ENCODE measurements at regions not wholly inside any gene's neighbourhood (a gene's known extent, or its start where the extent isn't known, plus 50 kb on each side); places are given as distances from the start of the nearest gene placed in this dataset.

- H3K4me3 ChIP-seq (ENCODE audit: low read depth, low read length): no peak overlapping the region
- TF ChIP-seq MYC (IDR thresholded peaks at IDR 0.05; ENCODE audit: low read depth, low read length): no peak
- TF ChIP-seq POLR2A (IDR thresholded peaks at IDR 0.05; ENCODE audit: extremely low read depth, insufficient read length): no peak
- TF ChIP-seq MAX (IDR thresholded peaks at IDR 0.05; ENCODE audit: low read depth, low read length): peak; percentile 55; the same call in 1 of the 2 replicates
- TF ChIP-seq CTCF (IDR thresholded peaks at IDR 0.05; ENCODE audit: low read depth, low read length): no peak
- DNase-seq (ENCODE audit: low read depth): peak; percentile 37
Measured at GRCh38 chr20:6269168-6269873, 146.5 kb upstream of the FERMT1 start.

GRCh38 chr20:6265204-6265904, 142.5 kb upstream of the FERMT1 start:
- DNase-seq (ENCODE audit: low read depth): peak; percentile 82
- peak overlapping the region; percentile 14 for H3K4me3 ChIP-seq (ENCODE audit: low read depth, low read length)
- TF ChIP-seq POLR2A (IDR thresholded peaks at IDR 0.05; ENCODE audit: extremely low read depth, insufficient read length) (no peak), MYC (IDR thresholded peaks at IDR 0.05; ENCODE audit: low read depth, low read length) (peak; percentile 60), MAX (IDR thresholded peaks at IDR 0.05; ENCODE audit: low read depth, low read length) (0 out of 2 replicates have a peak, but pooled peaks have one; percentile 22), CTCF (IDR thresholded peaks at IDR 0.05; ENCODE audit: low read depth, low read length) (peak; percentile 61)

- DNase-seq (ENCODE audit: low read depth): no peak
- TF ChIP-seq POLR2A (IDR thresholded peaks at IDR 0.05; ENCODE audit: extremely low read depth, insufficient read length) (no peak), MAX (IDR thresholded peaks at IDR 0.05; ENCODE audit: low read depth, low read length) (no peak), CTCF (IDR thresholded peaks at IDR 0.05; ENCODE audit: low read depth, low read length) (no peak), MYC (IDR thresholded peaks at IDR 0.05; ENCODE audit: low read depth, low read length) (no peak)
- H3K4me3 ChIP-seq (ENCODE audit: low read depth, low read length): no peak overlapping the region
Measured at GRCh38 chr20:6253396-6253795, 130.6 kb upstream of the FERMT1 start.

- no peak overlapping the region for H3K4me3 ChIP-seq (ENCODE audit: low read depth, low read length)
- TF ChIP-seq MYC (IDR thresholded peaks at IDR 0.05; ENCODE audit: low read depth, low read length): no peak
- no peak for TF ChIP-seq POLR2A (IDR thresholded peaks at IDR 0.05; ENCODE audit: extremely low read depth, insufficient read length)
- no peak for TF ChIP-seq CTCF (IDR thresholded peaks at IDR 0.05; ENCODE audit: low read depth, low read length)
- no peak for TF ChIP-seq MAX (IDR thresholded peaks at IDR 0.05; ENCODE audit: low read depth, low read length)
Measured at GRCh38 chr20:6245436-6245835, 122.6 kb upstream of the FERMT1 start.

GRCh38 chr20:6241591-6241990, 118.8 kb upstream of the FERMT1 start:
- no peak for DNase-seq (ENCODE audit: low read depth)
- TF ChIP-seq CTCF (IDR thresholded peaks at IDR 0.05; ENCODE audit: low read depth, low read length) (no peak), MAX (IDR thresholded peaks at IDR 0.05; ENCODE audit: low read depth, low read length) (no peak)
- no peak overlapping the region for H3K4me3 ChIP-seq (ENCODE audit: low read depth, low read length)

More at GRCh38 chr20:6245436-6245835, 122.6 kb upstream of the FERMT1 start:
- DNase-seq (ENCODE audit: low read depth): no peak

Measured in NB4 (cell line).